Lower leg skin (tissue), 3 donors: ENCODE measurements at regions not wholly inside any gene's neighbourhood (a gene's known extent, or its start where the extent isn't known, plus 50 kb on each side); places are given as distances from the start of the nearest gene placed in this dataset.

Experiments
- CTCF ChIP-seq, 3 donors: fragments of 450-650 bp; IDR thresholded peaks; one replicate each; pipeline ENCODE4 v1.5.1; 2016; ENCODE audit warnings: antibody characterized with exemption in 3 of 3, mild to moderate bottlenecking in 3 of 3, moderate library complexity in 2 of 3
- POLR2A ChIP-seq, 2 donors: fragments of 450-650 bp; IDR thresholded peaks; one replicate each; pipeline ENCODE4 v1.6.1; 2016 to 2017; ENCODE audit warnings: antibody characterized with exemption in 2 of 2, mild to moderate bottlenecking in 1 of 2, moderate library complexity in 1 of 2

GRCh38 chr13:26811581-26811980 is 51.0 kb upstream of the GPR12 start:
- TF ChIP-seq CTCF (IDR thresholded peaks at IDR 0.05) (no peak), POLR2A (IDR thresholded peaks at IDR 0.05) (no peak)
